Dermis blood vessel endothelial cell (primary cell): ENCODE measurements at regions not wholly inside any gene's neighbourhood (a gene's known extent, or its start where the extent isn't known, plus 50 kb on each side); places are given as distances from the start of the nearest gene placed in this dataset.
A peak's percentile ranks its signal among the peaks of the same experiment; 100 is the strongest.

Experiments used
- DNase-seq: peaks from one replicate; pipeline ENCODE4 v3.0.0; 2010

GRCh38 chr4:3384391-3384770 is 57.4 kb upstream of the HGFAC start:
- no peak for DNase-seq

GRCh38 chr4:3384771-3385710 is 56.7 kb upstream of the HGFAC start:
- peak; percentile 53 for DNase-seq

DNA sequence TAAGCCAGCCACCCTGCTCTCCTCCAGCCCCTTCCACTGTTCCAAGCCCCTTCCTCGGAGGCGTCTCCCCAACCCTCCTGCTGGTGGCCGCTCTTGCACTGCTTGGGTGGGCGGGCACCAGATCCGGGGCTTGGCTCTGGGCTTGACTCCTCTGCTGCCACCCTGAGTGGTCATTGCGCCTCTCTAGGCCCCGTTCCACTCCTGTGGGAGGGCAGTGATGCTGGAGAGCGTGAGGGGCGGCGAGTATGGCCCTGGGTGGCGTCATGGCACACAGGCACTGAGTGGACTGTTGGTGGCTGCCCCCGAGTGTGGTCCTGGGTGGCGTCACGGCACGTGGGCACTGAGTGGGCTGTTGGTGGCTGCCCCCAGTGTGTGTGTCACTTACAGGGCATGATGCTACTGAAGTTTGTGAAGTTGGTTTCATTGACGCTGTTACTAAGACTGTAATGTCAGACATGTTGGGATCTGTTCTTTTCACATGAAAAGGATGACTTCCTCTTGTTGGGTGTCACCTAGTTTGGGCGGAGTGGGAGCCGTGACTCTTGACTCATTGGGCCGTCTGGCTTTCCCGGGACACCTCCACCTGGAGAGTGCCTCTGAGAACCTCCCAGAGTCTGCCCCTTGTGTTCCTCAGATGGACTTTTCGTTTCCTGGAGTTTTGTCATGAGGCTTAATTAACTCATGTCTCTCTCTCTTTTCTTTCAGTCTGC is 55.9 kb upstream of the HGFAC start:
- DNase-seq, result no peak

DNA sequence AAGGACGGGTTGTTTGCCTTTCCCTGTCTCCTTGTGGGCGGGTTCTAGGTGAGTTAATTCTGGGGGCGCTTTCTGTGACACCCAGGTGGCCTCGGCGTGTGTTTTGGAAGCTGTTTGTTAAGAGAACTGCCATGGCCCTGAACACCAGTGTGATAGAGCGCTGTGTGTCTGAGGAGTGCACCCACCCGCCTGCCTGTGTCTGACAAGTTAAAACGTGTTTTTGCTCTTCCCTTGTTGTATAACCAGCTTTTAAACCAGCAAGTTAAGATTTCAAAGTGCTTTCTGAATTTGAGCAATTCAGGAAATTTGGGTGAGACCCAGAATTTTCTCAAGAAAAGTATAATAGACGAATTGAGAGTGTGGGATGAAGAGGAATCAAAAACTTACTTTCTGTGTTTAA is 55.2 kb upstream of the HGFAC start:
- DNase-seq, result no peak

- no peak for DNase-seq
Measured at GRCh38 chr4:3387154-3387942, 54.4 kb upstream of the HGFAC start.

DNA sequence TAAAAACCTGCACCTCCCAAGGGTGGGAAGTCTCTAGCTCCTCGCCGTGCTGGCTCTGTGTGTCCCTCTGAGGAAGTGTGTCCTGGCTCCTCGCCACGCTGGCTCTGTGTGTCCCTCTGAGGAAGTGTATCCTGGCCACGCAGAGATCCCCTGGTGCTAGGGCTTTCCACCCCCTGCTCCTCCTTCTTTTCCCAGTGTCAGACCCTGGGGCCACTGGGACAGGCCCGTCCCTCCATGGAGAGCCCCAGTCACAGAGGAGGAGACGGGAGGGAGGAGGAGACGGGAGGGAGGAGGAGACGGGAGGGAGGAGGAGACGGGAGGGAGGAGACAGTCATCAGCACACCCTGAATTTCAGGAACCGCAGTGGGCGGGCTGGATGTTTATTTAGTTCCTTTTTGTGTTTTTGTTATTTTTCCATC is 53.8 kb upstream of the HGFAC start:
- DNase-seq, result peak; percentile 66

DNA sequence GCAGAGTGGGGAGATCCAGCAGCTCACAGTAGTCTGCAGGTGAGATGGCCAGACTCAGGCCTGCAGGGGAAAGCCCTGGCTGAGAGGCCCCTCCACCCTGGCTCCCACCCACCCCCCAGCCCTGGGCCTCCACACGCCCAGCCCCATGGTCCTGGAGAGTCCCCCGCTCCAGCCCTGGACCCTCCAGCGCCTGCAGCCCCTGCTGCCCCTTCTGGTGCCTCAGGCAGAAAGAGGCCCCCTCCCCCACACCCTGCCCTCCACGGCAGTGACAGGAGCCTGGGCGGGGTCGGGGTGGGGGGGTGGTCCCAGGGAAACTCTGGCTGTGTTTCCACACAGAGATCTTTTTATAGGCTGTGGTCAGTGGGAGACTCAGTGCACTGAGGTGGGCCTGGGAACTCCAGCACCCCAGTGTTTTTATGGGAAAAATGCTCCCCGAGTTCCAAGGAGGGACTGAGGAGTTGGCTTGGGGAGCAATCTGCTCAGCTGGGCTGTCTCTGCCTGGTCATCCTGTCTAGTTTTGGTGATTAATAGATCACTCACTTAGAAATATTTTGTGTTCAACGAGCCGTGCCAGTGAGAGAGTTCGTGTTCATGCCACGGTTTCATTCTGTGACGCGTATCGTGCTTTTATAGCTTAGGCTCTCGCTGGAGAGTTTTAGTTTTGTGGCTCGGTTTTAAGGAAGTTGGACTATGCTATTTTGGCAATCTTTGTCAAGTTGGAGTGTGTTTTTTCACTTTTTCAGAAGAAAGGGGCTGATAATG is 53.1 kb upstream of the HGFAC start:
- DNase-seq, result no peak

- DNase-seq, result no peak
Measured at GRCh38 chr4:3389233-3390215, 52.2 kb upstream of the HGFAC start.

DNA sequence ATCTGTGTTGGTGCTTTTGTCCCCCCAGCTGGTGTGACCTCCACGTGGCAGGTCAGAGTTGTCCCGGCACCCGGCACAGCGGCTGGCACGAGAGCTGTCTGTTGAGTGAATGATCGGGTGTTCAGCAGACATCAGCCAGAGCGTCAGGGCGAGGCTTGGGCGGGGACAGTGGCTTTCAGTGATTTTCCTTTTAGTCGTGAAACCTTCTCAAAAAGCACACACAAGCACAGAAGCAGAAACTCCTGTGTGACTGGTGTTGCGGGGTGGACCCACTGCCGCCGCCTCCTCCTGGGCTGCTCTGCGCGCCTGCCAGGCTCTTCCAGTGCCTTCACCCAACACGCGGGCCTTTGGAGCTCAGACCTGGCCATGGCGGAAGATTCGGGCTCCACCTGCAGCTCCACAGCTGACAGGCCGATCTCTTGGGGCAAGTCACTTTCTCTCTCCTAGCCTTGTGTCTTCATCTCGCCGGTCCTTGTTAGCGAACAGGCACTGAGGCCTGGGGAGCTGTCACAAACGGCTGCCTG is 51.4 kb upstream of the HGFAC start:
- no peak for DNase-seq

DNA sequence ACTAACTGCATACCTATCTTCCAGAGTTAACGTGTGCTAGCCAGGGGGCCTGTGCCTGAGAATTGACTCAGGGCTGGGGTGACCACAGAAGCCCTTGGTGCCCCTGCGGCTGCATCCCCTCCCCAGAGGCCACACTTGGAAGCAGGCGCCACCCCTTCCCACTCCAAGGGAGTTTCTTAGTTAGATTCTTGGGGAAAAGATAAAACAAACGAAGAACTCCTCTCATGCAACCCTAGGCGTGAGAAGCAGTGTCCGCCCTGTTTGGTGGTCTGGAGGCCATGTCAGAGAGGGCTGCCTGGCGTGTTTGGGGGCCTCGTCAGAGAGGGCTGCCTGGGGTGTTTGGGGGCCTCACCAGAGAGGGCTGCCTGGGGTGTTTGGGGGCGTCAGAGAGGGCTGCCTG is 50.3 kb upstream of the HGFAC start:
- DNase-seq, result no peak
